Inflammatory macrophage (primary cell): ENCODE measurements at regions not wholly inside any gene's neighbourhood (a gene's known extent, or its start where the extent isn't known, plus 50 kb on each side); places are given as distances from the start of the nearest gene placed in this dataset.
"Not testable (repeated sequence)": the region's sequence is repeated elsewhere in the genome, so short reads cannot be mapped to it uniquely, and the experiment has no call there.

ENCODE experiments used
- DNase-seq, 2 donors: peaks; one replicate each; pipeline ENCODE4 v3.0.0-alpha.2; 2020 to 2022

GRCh38 chr12:126397071-126397581 is 1331.9 kb downstream of the AACS start:
- DNase-seq: no peak

GRCh38 chr12:126397660-126398059 is 1332.4 kb downstream of the AACS start:
- no peak for DNase-seq

- DNase-seq: no peak
Measured at GRCh38 chr12:126400831-126401230, 1335.6 kb downstream of the AACS start.

DNA sequence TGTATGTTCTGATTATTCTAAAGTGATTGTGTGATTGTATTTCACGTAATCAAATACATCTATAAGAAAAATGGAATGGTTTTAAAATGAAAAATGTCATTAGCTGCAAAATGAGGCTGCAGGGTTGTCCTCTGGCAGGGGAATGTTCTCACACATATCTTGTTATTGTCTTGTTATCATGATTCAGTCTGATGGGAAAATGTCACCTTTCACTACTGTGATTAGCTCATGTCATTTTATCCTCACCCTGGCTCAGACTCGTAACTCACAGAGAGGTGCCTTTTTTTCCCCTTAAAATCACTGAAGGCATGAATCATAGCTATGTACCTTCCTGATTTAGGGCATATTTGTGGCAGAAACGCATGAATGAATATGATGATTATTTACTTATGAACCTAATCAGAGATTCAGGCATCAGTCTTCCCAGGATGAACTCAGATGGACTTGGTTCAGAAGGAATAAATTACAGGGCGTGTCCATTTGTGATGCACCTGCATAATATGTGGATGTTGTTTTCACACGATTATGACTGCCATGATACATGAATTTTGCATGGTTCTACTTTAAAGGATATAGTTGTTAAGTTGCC is 1339.2 kb downstream of the AACS start:
- no peak for DNase-seq

- DNase-seq: no peak
Measured at GRCh38 chr12:126418400-126418799, 1353.2 kb downstream of the AACS start.

DNA sequence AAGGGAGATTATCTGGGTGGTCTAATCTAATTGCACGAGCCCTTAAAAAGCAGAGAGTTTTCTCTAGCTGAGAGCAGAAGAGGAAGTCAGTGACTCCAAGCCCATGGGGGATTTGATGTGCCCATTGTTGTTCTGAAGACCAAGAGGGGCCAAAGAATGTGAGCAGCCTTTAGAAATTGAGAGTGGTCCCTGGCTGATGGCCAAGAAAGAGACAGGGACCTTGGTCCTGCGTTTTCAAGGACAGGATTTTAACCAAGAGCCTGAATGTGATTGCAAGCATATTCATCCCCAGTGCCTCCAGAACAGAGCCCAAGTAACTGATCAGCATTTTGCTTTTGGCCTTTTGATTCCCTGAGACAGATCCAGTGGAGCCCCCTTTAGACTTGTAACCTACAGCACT is 1353.9 kb downstream of the AACS start:
- no peak for DNase-seq

- no peak for DNase-seq
Measured at GRCh38 chr12:126424696-126425095, 1359.5 kb downstream of the AACS start.

GRCh38 chr12:126425264-126425663 is 1360.0 kb downstream of the AACS start:
- DNase-seq: no peak

GRCh38 chr12:126428769-126429168 is 1363.5 kb downstream of the AACS start:
- DNase-seq: no peak

- DNase-seq: no peak
Measured at GRCh38 chr12:126430921-126431320, 1365.7 kb downstream of the AACS start.

DNA sequence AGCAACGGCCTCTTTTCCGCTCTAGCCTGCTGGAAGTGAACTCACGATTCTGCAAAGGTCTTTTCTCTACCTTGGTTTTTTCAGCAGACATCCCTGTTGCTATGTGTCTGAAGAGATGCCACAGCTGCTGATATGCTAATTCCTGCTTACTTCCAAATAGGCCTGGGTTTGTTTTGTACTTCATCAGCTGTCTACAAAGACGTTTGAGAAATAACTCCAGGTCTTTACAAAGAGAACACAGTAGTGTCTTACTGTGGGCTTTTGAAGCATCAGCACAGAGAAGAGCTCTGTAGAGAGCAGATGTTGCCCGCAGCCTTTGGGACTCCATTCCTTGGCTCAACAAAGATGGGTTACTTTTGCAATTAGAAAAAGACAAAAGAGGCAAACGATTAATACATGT is 1366.5 kb downstream of the AACS start:
- DNase-seq: no peak

GRCh38 chr12:126432780-126433179 is 1367.5 kb downstream of the AACS start:
- DNase-seq: no peak

DNA sequence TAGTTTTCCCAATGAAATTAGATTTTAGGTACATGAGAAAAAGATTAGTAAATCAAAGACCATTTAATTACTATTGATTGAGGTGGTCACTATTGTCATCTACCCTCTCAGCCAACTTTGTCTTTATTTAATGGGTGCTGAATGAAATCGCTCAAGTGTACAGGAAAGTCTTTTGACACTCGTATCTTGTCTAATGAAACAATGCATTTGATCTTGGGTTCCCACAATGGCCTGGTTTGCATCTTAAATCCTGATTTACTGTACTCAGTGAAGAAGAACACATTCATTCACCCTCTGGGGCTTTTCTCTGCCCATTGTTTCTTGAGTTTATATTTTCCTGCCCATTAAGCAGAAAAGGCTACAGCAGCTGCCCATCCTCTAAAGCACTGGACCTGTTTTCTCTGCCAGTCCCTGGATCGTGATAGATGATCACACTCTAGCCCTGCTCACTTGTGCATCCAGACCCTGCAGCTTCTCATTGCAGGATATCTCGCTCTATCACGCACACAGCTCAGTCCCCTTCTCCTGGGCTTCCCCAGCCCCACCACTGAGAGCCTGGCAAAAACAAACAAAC is 1369.3 kb downstream of the AACS start:
- DNase-seq: no peak

GRCh38 chr12:126436041-126436440 is 1370.8 kb downstream of the AACS start:
- no peak for DNase-seq

- DNase-seq: no peak
Measured at GRCh38 chr12:126437934-126438333, 1372.7 kb downstream of the AACS start.

DNA sequence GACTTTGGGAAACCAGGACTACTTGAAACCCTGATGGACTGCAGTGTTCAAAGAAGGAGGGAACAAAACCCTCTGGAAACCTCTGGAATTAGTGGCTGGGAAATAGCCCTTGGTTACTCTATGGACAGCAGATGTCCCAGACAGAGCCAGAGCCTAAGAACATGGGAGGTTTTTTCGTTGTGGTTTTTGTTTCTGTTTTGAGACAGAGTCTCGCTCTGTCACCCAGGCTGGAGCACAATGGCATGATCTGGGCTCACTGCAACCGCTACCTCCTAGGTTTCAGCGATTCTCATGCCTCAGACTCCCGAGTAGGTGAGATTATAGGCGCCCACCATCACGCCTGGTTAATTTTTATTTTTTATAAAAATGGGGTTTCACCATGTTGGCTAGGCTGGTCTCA is 1378.7 kb downstream of the AACS start:
- no peak for DNase-seq

GRCh38 chr12:126447346-126447745 is 1382.1 kb downstream of the AACS start:
- DNase-seq: no peak

DNA sequence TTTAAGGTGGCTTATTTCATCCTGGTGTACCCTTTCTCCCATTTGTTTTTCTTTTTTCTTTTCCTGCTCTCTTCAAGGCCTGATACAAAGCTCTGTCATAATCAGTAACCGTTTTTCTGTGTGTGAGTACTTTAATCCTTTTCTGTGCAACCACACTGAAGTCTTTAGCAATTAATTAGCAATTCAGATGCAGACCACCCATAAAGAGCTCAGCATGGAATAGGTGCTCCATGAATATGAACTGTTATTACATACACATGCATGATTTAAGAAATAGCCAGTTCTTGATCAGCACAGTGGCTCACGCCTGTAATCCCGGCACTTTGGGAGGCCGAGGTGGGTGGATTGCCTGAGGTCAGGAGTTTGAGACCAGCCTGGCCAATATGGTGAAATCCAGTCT is 1386.6 kb downstream of the AACS start:
- DNase-seq: no peak

DNA sequence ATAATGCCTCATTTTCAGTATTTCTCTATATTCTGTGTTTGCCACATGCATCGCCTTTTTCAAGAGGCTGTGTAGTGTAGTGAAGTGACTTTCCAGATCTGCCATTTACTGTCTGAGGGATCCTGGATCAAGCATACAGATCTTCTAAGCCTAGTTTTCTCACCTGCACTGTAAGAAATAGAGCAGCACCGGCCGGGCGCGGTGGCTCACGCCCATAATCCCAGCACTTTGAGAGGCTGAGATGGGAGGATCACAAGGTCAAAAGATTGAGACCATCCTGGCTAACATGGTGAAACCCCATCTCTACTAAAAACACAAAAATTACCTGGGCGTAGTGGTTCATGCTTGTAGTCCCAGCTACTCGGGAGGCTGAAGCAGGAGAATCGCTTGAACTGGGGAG is 1387.5 kb downstream of the AACS start:
- DNase-seq: not testable (repeated sequence)

GRCh38 chr12:126454581-126454980 is 1389.3 kb downstream of the AACS start:
- no peak for DNase-seq

DNA sequence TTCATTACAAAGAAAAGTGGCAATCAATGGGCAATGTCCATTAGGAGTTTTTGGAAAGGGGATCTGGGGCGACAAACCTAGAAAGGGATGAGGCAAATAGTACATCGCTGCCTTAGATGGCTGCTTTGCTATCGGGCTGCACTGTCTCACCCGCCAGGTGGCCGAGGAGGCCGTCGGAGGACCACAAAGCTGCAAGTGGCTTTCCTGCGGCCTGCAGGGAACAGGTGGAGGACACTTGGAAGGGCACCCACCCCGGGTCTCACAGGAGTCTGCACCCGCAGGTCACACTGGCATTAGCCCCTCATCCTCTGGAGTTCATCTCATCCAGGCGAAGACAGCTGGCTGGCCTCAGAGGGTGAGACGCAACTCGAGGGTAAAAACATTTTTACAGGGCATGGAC is 1392.5 kb downstream of the AACS start:
- no peak for DNase-seq

GRCh38 chr12:126464153-126464552 is 1398.9 kb downstream of the AACS start:
- DNase-seq: no peak

GRCh38 chr12:126469211-126469610 is 1404.0 kb downstream of the AACS start:
- DNase-seq: no peak

DNA sequence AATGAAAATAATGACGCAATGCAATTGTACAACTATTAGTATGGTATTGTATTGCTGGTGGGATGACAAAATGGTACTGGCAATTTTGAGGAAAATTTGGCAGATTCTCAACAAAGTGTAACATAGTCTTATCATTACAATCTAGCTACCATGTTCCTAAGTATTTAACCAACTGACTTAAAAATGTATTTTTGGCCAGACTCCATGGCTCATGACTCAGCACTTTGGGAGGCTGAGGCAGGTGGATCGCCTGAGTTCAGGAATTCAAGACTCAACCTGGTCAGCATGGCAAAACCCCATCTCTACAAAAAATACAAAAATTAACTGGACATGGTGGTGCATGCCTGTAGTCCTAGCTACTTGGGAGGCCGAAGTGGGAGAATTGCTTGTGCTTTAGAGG is 1409.5 kb downstream of the AACS start:
- no peak for DNase-seq

DNA sequence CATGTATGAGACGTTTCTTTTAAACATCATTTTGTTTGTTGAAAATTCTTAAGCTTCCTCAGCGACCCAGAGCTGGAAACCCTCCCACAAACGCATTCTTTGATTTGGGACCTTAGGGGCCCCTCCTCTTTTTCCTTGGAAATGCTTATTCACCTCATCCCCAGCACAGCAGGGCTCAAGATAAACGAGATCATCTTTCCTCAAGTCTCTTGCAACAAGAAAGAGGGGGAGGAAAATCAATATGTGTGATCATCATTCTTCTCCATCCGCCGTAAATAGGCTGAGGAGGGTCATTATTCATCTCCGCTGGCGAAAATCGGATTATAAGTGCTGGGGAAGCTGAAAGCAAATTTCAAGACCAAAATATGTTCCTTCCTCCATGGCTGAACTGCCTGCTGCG is 1415.2 kb downstream of the AACS start:
- no peak for DNase-seq
